ENCODE measurements at regions not wholly inside any gene's neighbourhood (a gene's known extent, or its start where the extent isn't known, plus 50 kb on each side); places are given as distances from the start of the nearest gene placed in this dataset.

GRCh38 chr5:124318661-124319060 is 427.8 kb downstream of the ZNF608 start:
- TF ChIP-seq KDM5A (IDR thresholded peaks at IDR 0.05; ENCODE audit: low read length) (no peak), CTCF (IDR thresholded peaks at IDR 0.05; ENCODE audit: control extremely low read depth in 1 of 3, insufficient read depth in 1 of 3, low read depth in 1 of 3, low read length in 3 of 3) (no peak), HDAC6 (IDR thresholded peaks at IDR 0.05; ENCODE audit: low read depth, low read length) (no peak), PHF8 (conservative IDR thresholded peaks at IDR 0.05; ENCODE audit: low read depth, low read length) (no peak), POLR2A (IDR thresholded peaks at IDR 0.05; ENCODE audit: control extremely low read depth in 1 of 2, low read depth in 2 of 2, low read length in 2 of 2) (no peak), ATF3 (IDR thresholded peaks at IDR 0.05; ENCODE audit: insufficient read depth, low read depth, low read length) (no peak), HDAC2 (IDR thresholded peaks at IDR 0.05; ENCODE audit: borderline replicate concordance in 1 of 2, low read depth in 2 of 2, low read length in 2 of 2) (no peak)
- TF ChIP-seq, protein P1, sequence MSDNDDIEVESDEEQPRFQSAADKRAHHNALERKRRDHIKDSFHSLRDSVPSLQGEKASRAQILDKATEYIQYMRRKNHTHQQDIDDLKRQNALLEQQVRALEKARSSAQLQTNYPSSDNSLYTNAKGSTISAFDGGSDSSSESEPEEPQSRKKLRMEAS (IDR thresholded peaks at IDR 0.05): no peak

All from H1 (cell line).